ENCODE measurements at regions not wholly inside any gene's neighbourhood (a gene's known extent, or its start where the extent isn't known, plus 50 kb on each side); places are given as distances from the start of the nearest gene placed in this dataset.

DNA sequence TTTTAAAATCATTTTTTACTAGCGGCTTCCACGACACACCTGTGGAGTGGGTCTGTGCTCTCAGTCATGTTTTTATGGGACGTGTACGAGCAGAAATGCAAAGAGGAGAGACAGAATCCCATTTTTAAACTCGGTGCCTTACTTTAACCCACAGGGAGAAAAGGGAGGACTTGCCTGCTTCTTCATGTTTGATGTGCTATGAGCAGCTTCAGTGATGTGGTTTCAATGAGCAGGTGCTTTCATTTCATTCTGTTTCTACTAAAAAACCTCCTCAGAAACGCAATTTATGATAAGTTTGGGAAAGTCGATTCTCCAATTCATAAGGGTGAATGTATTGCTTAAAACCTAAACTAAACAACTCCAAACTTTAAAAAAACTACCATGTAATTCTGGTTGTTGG is 537.2 kb downstream of the GATA3 start:
- DNase-seq (ENCODE audit: insufficient read length) = no peak
- TF ChIP-seq POLR2A (IDR thresholded peaks at IDR 0.05; ENCODE audit: low read depth, low read length) (no peak), TAF1 (IDR thresholded peaks at IDR 0.05; ENCODE audit: borderline replicate concordance, low read depth, low read length) (no peak), POLR2AphosphoS5 (IDR thresholded peaks at IDR 0.05; ENCODE audit: low read depth, low read length) (no peak)
- no peak for FAIRE-seq

DNA sequence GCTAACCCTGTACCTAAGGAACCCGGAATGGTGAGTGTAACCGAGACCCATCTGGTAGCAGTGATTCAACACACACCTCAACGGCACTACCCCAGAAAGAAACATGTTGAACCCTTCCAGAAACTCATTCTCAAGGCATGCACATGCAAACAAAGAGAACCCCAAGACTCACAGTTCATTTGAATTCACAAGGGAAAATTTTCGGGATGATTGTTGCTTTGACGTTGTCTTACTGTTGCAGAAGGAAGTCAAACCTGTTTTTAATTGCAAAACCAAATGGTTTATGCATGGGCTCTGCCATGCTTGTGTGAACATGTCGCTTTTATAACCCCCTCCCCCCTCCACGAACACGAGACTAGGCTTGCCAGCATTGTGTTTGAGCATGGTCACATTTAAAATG is 539.7 kb downstream of the GATA3 start:
- FAIRE-seq (no peak), DNase-seq (ENCODE audit: insufficient read length) (no peak)
- TF ChIP-seq POLR2AphosphoS5 (IDR thresholded peaks at IDR 0.05; ENCODE audit: low read depth, low read length) (no peak), TAF1 (IDR thresholded peaks at IDR 0.05; ENCODE audit: borderline replicate concordance, low read depth, low read length) (no peak), POLR2A (IDR thresholded peaks at IDR 0.05; ENCODE audit: low read depth, low read length) (no peak)

DNA sequence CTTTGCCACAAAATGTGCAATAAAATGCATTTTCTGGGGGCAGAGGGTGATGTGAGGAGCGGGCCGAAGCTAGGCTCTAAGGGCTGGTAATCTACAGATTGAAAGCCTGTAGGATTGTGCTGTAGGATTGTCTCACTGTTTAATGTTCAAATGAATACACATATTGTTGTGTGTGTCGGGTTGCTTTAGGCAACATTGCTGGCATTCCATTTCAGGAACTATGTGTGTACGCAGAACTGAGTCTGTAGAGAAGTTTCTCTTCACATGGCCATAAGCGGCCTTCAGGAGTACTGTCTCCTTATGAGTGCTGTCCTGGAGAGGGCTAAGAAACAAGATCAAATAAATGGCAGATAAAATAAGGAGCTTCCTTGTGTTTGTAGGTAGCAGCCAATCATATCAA is 540.2 kb downstream of the GATA3 start:
- DNase-seq (ENCODE audit: insufficient read length) (no peak), FAIRE-seq (no peak)
- TF ChIP-seq POLR2A (IDR thresholded peaks at IDR 0.05; ENCODE audit: low read depth, low read length) (no peak), POLR2AphosphoS5 (IDR thresholded peaks at IDR 0.05; ENCODE audit: low read depth, low read length) (no peak), TAF1 (IDR thresholded peaks at IDR 0.05; ENCODE audit: borderline replicate concordance, low read depth, low read length) (no peak)

DNA sequence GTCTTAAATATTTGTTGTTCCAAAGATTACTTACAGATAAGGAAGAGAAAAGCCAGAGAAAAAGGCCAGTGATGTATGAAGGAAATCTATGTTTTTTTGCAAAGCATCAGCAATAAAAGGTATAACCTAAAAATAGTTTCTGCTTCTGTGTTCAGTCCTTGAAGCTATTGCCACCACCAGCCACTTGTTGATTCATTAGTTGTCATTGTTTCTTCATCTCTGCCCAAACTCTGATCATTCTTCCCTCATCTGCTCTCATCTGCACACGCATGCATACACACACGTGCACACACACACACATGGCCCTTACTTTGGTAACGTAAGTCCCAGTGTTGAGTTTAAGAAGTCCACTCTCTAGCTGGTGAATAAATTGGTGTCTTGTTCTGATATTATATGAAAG is 540.7 kb downstream of the GATA3 start:
- TF ChIP-seq TAF1 (IDR thresholded peaks at IDR 0.05; ENCODE audit: borderline replicate concordance, low read depth, low read length) = no peak
- no peak for TF ChIP-seq POLR2AphosphoS5 (IDR thresholded peaks at IDR 0.05; ENCODE audit: low read depth, low read length)
- TF ChIP-seq POLR2A (IDR thresholded peaks at IDR 0.05; ENCODE audit: low read depth, low read length) = no peak
- FAIRE-seq (no peak), DNase-seq (ENCODE audit: insufficient read length) (no peak)

DNA sequence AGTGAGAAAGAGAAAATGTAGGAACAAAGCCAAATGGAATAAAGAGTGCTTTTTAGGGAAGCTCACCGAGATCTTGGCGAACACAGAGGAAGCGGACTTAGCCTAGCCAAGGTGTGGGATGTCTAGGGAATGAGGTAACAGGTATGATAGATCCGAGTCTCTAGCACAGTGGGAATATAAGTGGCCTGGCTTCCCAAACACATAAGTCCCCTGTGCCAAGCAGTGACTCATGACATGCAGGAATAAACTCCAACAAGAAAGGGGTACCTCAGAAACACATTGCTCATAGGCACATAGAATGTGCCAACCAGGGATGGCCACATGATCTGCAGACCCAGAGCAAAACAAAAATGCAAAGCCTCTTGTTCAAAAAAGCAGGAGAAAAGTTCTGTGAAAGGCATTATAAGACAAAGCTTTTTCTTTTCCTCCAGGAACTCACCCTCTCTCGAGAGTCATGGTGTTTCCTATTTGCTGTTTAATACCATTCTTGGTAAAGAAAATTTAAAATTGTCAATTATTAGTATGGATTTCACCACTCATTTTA is 542.5 kb downstream of the GATA3 start:
- FAIRE-seq (no peak), DNase-seq (ENCODE audit: insufficient read length) (no peak)
- no peak for TF ChIP-seq POLR2A (IDR thresholded peaks at IDR 0.05; ENCODE audit: low read depth, low read length)
- no peak for TF ChIP-seq TAF1 (IDR thresholded peaks at IDR 0.05; ENCODE audit: borderline replicate concordance, low read depth, low read length)
- no peak for TF ChIP-seq POLR2AphosphoS5 (IDR thresholded peaks at IDR 0.05; ENCODE audit: low read depth, low read length)

DNA sequence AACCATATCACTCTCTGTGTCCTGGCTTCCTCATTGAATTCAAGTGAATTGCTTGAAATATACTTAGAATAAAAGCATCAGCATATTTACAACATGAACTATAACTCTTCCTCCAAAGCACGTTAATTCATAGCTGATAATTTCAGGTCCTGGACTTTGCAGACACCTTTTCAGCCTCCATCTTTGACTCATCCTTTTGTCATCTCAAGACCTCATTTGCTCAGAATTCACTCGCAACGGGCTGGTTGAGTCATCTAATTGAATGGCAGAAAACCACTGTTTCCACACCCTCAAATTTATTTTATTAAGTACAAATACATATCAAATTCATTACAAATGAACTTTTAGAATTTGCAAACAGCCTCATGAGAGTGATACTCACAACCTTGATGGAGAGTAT is 545.7 kb downstream of the GATA3 start:
- TF ChIP-seq POLR2AphosphoS5 (IDR thresholded peaks at IDR 0.05; ENCODE audit: low read depth, low read length) (no peak), TAF1 (IDR thresholded peaks at IDR 0.05; ENCODE audit: borderline replicate concordance, low read depth, low read length) (no peak), POLR2A (IDR thresholded peaks at IDR 0.05; ENCODE audit: low read depth, low read length) (no peak)
- FAIRE-seq = no peak
- no peak for DNase-seq (ENCODE audit: insufficient read length)

DNA sequence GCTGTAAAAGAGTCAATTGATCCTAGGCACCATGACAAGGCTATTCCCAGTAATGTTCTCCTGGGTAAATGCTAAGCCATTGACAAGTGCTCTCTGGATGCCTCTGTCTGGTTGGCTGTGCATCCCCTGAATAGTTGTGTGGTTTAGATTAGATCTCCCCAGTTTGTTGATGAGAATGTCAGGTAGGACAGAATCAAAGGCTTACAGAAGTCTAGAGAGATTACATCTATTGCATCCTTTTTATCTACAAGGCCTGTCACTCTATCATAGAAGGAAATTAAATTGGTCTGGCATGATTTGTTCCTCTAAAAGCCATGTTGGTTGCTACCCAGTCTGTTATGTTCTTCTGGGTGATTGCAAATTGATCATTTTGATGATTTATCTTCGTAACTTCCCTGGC is 548.3 kb downstream of the GATA3 start:
- DNase-seq (ENCODE audit: insufficient read length) (no peak), FAIRE-seq (no peak)
- no peak for TF ChIP-seq POLR2A (IDR thresholded peaks at IDR 0.05; ENCODE audit: low read depth, low read length)
- no peak for TF ChIP-seq POLR2AphosphoS5 (IDR thresholded peaks at IDR 0.05; ENCODE audit: low read depth, low read length)
- TF ChIP-seq TAF1 (IDR thresholded peaks at IDR 0.05; ENCODE audit: borderline replicate concordance, low read depth, low read length) = no peak

DNA sequence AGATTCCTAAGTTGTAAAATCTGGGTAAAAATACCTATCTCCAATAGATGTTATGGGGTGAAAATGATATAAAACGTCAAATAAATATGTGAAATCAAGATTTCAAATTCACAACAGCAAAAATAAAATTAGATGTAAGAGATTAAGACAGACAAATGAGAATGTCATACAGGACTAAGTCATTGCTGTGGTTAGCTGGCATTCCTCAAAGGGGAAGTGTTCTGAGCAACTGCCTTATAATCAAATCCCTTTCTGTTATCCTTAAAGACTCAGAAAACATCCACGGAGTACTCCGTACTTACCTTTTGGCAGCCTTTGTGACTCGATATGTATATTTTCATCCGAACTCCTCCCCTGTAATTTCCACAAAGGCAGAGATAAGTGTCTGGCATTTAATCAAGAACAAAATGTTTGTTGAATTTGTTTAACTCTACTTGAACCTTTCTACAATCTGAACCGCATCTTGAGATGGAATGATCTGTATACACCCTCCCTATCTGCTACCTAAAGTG is 559.6 kb downstream of the GATA3 start:
- TF ChIP-seq POLR2A (IDR thresholded peaks at IDR 0.05; ENCODE audit: low read depth, low read length) (no peak), TAF1 (IDR thresholded peaks at IDR 0.05; ENCODE audit: borderline replicate concordance, low read depth, low read length) (no peak), POLR2AphosphoS5 (IDR thresholded peaks at IDR 0.05; ENCODE audit: low read depth, low read length) (no peak)
- FAIRE-seq (no peak), DNase-seq (ENCODE audit: insufficient read length) (no peak)

DNA sequence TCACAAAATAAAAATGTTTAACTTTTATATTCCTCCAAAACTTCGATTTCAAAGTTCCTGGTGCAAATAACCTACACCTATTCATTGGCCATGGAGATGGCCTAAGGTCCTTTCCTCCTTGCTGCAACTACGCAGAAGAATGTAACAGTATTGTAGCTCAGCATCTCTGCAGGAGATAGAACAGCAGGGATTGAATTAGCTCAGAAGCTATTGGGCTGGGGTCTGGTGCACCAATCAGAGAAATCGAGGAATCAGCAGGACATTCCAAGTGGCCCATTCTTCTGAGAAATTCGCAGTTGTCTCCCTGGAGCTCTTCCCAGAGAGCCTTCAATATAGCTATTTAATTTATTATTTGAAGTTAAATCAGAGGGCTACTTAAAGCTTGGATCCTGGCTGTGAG is 560.6 kb downstream of the GATA3 start:
- no peak for FAIRE-seq
- no peak for DNase-seq (ENCODE audit: insufficient read length)
- TF ChIP-seq TAF1 (IDR thresholded peaks at IDR 0.05; ENCODE audit: borderline replicate concordance, low read depth, low read length) = no peak

DNA sequence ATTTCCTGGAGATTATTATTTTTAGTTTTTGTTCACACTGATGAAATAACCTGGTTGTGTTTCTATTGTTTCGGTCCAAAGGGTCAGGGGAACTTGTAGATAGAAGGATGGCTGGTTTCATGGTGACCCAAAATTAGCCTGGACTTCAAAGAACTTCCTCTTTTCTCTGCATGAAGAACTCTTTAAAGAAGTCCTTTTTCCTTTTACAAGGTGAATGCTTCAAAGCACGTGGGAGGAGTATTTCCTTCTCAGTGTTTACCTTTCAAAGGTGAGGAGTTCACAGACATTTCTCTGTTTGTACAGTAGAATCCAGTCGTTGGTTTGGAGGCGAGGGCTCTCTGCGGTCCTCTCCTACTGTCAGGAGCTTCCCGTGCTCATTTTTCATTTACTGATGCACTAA is 561.7 kb downstream of the GATA3 start:
- FAIRE-seq (peak; percentile 56), DNase-seq (ENCODE audit: insufficient read length) (no peak)
- TF ChIP-seq POLR2A (IDR thresholded peaks at IDR 0.05; ENCODE audit: low read depth, low read length) (no peak), TAF1 (IDR thresholded peaks at IDR 0.05; ENCODE audit: borderline replicate concordance, low read depth, low read length) (no peak), POLR2AphosphoS5 (IDR thresholded peaks at IDR 0.05; ENCODE audit: low read depth, low read length) (no peak)

DNA sequence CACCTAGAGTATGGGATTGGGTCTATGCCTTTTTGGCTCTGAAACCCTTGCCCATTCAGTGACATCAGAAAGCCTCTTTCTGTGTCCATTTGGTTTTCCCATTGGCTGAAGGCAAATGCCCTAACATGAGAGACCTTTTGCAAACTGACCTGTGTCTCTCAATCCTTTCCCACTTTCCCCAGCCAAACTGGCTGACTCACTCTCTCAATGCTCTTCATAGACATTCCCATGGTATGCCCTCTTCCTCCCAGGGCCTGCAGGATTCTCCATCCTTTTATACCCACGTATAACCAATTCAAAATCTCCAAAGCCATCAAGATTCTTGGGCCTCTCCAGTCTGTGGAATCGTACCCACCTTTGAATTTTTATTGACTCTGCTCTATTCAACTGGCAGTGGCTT is 563.3 kb downstream of the GATA3 start:
- no peak for DNase-seq (ENCODE audit: insufficient read length)
- no peak for FAIRE-seq

DNA sequence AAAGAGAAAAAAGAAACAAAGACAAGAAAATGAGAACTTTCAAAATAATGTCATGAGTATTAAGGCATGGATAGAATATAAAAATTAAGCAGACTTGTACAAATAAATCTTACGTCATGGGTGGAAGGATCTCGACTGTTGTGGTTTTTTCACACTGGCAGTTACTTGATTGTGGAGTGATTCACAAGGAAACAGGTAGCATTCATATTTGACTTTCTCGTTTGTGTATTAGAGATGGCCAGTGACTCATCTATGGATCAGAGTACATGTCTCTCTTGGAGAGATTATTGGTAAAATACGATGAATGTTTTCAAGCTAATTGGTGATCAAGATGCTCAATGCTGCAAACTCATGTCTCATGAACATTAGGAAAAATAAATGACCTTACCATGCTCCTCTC is 564.3 kb downstream of the GATA3 start:
- no peak for DNase-seq (ENCODE audit: insufficient read length)
- no peak for FAIRE-seq
- no peak for TF ChIP-seq POLR2A (IDR thresholded peaks at IDR 0.05; ENCODE audit: low read depth, low read length)
- TF ChIP-seq POLR2AphosphoS5 (IDR thresholded peaks at IDR 0.05; ENCODE audit: low read depth, low read length) = no peak
- no peak for TF ChIP-seq TAF1 (IDR thresholded peaks at IDR 0.05; ENCODE audit: borderline replicate concordance, low read depth, low read length)

More for the DNA sequence above, 563.3 kb downstream of the GATA3 start:
- TF ChIP-seq POLR2AphosphoS5 (IDR thresholded peaks at IDR 0.05; ENCODE audit: low read depth, low read length) (no peak), POLR2A (IDR thresholded peaks at IDR 0.05; ENCODE audit: low read depth, low read length) (no peak), TAF1 (IDR thresholded peaks at IDR 0.05; ENCODE audit: borderline replicate concordance, low read depth, low read length) (no peak)

DNA sequence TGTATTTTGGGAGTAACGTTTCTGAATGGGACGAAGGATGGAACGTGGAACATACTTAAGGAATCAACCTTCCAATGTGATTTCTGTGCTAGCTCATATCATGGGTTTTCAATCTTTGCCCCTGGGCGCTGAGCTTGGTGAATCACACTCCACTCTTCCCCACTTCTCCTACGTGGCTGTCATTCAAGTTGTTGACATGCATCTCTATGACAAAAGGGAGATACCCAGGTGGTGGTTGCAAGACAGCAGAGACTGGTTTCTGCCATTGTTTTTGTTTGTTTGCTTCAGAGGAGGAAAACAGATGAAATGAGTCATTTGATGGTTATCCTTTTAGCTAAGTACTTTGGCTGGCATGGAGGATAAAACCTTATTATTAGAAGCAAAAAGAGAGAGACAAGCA is 573.9 kb downstream of the GATA3 start:
- no peak for FAIRE-seq
- no peak for DNase-seq (ENCODE audit: insufficient read length)
- no peak for TF ChIP-seq TAF1 (IDR thresholded peaks at IDR 0.05; ENCODE audit: borderline replicate concordance, low read depth, low read length)
- TF ChIP-seq POLR2A (IDR thresholded peaks at IDR 0.05; ENCODE audit: low read depth, low read length) = no peak
- TF ChIP-seq POLR2AphosphoS5 (IDR thresholded peaks at IDR 0.05; ENCODE audit: low read depth, low read length) = no peak
